GM18507 (cell line): ENCODE measurements at regions not wholly inside any gene's neighbourhood (a gene's known extent, or its start where the extent isn't known, plus 50 kb on each side); places are given as distances from the start of the nearest gene placed in this dataset.

Source experiments
- DNase-seq: peaks from one replicate; pipeline ENCODE4 v3.0.0; 2011; ENCODE audit warnings: low read depth; ENCODE audit not compliant: insufficient read length; ENCODE audit errors: extremely low spot score
- FAIRE-seq: peaks from 2 replicates; lab custom pipeline; 2011; peaks lifted over from hg19 to GRCh38; lab: Jason Lieb, UNC

DNA sequence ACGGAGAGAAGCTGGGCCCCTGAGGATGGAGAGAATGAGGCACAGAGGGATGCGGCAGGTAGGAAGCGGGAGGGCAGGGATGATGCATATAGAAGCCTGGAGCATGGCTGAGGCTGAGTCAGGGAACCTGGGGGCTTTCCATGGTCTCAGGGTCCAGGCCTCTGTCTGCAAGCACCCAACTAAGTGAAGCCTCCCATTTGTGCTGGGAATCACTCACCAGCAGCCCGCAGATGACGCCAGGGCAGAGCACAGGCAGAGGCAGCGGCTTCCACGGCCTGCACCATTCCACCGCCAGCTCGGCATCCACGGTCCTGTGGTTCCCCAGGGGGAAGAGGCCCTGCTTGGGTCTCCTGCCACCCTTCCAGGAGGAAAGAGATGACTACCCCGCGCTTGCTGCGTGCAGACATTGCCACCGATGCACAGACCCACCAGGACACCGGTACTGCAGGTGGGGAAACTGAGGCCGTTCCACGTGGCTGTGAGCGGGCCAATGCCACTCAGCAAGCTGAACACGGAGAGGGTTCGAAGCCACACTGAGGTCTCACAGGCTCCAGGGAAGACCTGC lies 75.5 kb downstream of the NCOR2 start:
- no peak for DNase-seq
- FAIRE-seq = no peak

DNA sequence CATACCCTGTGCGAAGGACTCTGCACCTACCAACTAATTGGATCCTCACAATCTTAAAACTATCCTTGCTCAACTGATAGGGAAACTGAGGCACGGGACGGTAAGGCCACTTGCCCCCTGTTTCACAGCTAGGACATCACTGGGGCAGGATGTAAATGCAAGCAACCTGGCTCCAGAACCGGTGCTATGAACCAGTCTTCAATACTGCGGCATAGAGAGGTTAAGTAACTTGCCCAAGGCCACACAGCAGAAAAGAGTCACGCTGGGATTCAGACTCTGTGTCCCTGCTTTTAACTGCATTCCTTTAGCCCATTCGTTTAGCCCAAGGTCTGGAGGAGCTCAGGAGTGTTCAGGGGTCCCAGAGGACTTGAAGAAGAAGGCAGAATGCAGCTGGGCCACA lies 76.1 kb downstream of the NCOR2 start:
- FAIRE-seq (no peak), DNase-seq (no peak)

DNA sequence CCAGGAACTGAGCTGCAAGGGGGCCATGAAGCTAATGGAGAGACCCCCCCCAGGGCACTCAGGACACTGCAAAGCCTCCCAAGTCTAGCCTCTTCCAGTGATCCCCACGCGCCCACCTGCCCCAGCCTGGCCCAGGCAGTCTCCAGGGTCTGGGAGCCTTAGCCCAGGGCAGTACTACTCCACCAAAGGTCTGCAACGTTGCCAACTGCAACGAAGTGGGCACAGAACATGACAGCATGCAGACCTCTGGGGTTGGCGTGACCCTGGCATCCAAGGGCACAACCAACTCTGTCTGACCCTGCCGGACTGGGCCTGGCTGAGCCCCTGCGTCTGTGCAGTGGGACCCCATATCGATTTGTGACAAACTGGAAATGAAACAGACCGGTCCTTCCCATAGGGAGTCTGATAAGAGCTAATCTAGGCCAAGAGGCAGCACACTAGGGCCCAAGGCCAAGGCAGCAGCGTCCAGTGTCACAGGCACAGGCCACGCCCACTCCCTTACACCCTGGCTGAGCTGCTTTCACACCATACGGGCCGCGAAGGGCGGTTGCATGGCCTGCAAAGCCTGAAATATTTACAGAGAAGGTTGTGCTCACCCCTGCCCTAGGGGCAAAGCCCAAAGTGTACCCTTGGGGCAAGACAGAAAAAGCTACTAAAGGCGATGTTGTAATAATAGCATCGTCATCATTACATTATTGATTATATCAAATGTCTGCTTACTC lies 76.7 kb downstream of the NCOR2 start:
- FAIRE-seq = no peak
- no peak for DNase-seq

DNA sequence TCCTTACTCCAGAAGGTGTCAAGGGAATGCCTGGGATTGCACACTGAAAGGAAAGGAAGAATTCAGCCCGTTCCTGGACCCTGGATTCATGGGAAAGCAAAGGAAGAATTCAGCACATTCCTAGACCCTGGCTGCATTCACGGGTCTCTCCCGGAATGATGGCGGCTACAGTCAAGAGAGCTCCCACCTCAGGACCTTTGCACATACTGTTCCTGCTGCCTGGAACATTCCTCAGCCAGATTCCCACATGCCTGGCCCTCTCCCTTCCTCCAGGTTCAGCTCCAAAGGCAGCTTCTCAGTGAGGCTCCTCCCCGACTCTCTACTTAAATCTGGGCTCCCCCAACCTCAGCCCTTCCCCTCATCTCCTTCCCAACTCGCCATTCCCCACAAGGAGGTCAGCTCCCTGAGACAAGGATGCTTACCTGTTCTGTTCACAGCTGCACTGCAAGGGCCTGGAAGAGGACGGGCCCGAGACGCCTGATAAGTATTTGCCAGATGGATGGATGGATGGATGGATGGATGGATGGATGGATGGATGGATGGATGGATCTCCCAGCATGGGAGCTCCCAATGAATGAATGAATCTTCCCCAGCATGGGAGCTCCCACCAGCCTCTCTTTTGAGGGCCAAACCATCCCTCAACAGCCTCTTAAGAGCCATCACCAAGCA lies 77.4 kb downstream of the NCOR2 start:
- DNase-seq (no peak), FAIRE-seq (no peak)

DNA sequence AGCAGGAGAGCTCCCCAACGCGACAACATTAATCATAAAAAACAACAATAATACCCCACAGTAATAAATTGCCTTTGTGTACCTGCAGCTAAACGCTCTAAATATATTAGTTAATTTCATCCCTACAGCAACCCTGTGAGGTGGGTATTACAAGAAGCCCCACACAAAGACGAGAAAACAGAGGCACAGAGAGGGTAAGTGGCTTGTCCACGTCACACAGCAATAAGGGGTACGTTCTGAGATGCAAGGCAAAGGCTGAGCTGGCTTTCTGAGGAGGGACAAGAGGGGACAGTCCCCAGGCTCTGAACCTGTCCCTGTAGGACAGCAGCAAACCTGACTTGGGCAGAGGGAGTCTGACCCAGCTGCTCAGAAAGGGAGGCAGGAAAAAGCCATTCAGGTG lies 78.2 kb downstream of the NCOR2 start:
- DNase-seq = no peak
- no peak for FAIRE-seq

DNA sequence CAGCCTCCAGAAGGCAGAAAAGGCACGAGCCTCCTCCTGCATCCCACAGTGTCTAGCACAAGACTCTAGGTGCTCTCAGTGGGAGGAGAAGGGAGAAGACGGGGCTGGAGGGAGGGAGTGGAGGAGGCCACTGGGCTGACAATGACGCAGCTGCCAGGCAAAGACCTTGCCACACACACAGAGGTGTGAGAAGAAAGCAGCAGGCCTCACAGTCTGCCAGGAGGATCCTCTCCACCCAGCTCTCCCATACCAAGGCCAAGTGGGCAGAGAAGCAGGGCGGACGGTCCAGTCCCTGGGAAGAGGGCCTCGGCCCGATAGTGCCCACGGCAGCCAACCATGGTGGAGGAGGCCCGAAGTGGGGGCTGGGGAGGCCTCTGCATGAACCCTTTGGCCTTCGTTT lies 78.9 kb downstream of the NCOR2 start:
- no peak for FAIRE-seq
- DNase-seq = no peak

DNA sequence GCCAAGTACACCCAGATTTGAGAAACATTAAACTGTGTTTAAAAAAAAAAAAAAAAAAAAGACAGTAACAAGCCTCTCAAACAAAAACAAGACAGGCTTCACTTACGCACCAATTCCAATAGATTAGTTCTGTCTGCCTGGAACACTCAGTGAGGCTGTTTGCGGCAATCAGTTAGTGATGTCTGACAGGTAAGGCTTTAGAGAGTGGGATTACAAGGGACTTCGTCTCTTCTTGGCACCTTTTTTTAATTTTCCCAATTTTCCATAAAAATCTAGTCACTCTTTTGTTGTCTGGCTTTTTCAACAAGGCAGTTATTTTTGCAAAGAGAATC lies 79.6 kb downstream of the NCOR2 start:
- DNase-seq (no peak), FAIRE-seq (no peak)

DNA sequence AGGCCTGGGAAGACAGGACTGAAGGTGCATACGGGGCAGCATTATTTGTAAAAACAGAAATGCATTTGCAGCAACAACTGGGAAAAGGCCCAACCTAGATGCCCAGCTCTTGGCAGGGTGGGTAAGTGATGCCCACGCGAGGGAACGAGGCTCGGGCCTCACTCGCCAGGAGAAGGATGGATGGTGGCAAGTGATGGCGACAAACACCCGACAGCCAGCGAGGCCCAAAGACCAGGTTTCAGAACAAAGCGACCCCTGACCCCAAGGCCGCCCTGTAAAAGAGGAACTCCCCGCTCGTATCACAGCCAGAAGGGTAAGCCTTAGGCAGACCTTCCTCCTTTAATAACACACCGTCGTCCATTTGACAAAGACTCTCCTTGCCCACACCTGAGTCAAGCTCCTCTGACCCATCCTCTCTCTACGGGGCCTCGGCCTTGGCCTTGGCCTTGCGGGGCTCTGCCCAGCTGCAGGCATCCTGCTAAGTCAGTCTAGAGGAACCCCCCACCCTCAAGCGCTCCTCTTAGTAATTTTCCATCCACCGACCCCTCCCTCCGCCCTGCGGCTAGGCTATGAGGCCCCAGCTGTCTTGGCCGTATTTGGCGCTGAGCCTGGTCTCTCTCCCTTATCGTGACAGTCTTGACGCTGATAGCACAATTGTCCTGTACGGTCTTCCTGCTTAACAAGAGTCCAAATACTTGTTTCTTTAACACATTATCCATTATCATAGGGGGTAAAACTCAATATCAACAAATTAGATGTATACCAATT lies 80.2 kb downstream of the NCOR2 start:
- no peak for DNase-seq
- FAIRE-seq = no peak

DNA sequence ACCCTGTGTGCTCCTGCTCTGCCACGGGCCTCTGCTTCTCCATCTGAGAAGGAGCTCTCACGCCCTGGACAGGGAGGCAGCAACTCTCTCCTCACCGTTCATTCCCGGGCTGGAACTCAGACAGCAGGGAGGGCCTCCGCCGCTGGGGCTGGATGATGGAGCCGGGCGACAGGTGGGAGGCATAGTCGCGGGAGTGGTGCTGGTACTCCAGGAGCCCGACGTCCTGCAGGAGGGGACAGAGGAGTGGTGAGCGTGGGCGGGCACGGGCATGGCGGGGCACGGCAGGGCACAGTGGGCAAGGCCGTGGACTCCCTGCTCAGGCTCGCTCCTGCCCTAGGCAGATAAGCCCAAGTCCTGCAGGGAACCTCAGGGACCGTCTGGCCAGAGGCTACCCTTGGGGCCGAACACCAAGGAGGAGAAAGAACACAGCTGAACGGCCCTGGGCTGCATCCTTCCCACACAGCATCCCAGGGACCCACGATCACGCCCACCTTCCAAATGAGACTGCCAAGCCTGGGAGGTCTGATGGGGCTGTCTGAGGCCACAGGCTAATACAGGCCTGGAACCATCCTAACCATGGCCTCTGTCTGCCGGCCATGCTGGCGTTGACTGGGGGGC lies 81.0 kb downstream of the NCOR2 start:
- DNase-seq = no peak
- FAIRE-seq = no peak

DNA sequence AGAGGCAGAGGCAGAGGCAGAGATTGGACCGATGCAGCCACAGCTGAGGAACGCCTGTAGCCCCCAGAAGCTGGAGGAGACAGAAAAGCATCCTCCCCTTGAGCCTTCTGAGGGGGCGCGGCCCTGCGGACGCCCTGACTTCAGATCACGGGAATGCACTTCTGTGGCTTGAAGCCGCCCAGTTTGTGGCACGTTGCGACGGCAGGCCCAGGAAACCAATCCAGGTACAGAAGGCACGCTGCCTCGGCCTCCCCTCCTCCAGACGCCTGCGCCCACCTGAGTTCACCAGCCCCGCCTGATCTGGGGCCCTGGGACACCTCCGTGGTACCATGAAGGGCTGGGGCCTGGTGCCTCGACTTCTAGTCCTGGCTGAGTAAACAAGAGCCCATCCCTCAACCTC lies 82.0 kb downstream of the NCOR2 start:
- FAIRE-seq (no peak), DNase-seq (no peak)

DNA sequence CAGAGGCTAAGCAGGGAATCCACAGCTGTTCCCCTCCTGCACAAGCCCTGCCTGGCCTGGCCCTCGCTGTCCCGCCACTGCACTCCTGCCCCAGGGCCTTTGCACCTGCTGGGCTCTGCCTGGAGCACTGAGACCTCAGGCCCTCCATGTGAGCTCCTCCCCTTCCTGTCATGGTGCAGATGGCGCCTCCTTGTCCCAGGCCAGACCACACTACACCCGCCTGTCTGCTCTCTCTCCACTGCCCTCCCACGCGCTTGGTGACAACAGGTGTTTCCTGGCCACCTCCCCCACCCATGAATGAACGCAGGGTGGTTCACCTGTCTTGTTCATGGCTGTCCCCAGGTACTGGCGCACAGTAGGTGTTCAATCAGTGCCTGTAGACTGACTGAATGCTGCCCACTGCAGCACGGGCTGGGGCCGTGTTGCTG lies 82.9 kb downstream of the NCOR2 start:
- FAIRE-seq (peak; percentile 83), DNase-seq (no peak)

DNA sequence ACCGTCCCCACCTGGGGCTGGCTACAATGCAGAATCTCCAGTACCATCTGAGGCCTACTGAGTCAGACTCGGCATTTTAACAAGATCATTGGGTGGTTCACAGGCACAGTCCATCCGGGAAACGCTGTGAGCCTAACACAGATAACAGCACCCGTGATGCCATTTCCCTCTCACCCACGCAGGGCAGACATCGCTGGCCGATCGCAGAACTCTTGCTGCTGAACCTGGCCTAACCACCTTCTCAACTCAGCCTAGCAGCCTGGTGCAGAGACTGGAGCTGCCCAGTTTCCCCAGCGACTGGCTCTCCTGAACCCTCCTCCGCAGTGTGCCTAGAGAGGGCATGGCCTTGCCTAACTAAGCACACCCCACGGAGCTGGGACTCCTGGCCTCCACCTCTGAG lies 83.3 kb downstream of the NCOR2 start:
- DNase-seq (no peak), FAIRE-seq (no peak)

DNA sequence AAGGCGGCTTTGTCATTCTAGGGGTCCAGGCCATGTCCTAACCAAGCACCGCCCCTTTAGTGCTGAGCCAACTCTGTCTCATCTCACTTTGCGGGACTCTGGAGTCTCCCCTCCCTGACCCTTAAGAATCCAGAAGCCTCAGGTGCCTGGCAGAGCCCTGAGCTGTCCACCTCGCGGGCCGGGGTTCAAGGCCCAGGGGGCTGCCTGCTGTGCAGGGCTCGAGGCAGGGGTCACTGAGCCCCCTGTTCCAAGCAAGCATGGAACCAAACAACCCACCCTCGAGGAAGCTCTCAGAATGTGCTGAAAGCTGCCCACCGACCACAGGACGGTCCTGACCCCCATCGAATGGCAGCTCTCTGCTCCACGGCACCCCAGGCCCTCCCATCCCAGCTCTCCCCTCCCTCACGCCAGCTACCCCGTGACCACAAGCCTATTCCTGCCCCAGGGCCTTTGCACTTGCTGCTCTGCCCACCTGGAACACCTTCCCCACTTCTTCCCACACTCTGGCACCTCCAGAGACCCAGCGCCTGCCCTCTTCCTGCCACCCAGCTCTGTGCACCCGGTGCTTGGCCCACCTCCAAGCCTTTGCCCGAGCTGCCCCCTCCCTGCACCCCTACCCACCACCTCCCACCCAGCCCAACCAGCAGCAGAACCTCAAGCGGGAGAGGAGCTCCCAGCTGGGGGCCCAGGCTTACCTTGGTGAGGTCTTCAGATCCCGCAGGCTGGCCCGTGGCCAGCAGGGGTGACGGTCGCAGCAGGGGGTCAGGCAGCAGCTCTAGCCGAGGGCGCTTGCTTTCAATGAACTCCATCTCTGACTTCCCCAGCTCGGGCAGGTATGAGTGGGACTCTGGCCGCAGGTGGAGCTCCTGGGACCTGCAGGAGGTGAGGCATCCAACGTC lies 84.3 kb downstream of the NCOR2 start:
- FAIRE-seq (no peak), DNase-seq (no peak)

DNA sequence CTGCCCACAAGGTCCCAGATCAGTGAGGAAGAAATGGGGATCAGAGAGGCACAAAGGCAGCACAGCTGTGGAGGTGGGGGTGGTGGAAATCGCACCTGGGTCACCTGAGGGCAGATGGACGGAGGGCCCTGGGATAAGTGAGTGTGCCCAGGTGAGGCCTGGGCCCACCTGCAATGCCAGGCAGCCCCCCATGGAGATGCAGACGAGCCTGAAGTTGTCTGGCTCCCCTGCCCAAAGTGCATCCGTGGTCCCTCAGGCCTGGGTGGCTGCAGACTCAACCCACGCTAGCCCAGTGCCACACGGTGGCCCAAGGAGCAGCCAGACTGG lies 84.9 kb downstream of the NCOR2 start:
- DNase-seq = no peak
- no peak for FAIRE-seq

DNA sequence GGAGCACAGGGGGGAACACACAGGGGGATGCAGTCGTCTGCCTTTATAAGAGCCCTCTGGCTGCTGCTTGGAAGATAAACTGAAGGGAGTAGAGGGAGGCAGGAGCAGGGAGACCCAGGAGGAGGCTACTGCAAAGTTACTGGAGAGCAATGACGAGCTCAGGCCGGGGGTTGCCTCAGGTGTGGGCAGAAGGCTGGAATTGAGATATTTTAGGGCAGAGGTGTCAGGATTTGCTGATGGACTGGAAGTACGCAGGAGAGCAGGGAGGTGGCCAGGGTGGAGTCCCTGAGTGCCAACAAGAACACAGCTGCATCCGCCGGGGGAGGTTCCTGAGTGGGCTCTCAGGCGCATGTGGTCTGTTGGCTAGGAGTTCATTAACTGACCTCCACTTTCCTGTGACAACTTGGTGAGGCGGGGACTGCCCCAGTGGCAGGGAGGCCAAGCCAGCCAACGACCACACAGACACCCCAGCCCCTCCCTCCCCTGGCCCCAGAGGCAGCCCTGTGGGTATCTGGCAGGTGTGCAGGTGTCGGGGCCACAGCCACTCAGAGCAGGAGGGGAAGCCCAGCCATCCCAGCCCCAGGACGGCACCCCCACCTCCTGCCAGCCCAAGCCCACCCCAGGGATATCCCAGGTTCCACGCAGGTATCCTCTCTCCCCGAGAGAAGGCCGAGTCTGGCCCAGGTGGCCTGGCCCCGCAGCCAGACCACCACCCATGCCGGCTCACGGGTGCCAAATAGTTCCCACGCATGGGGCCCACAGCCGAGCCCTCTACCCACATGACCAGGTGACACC lies 85.4 kb downstream of the NCOR2 start:
- FAIRE-seq (peak; percentile 90), DNase-seq (no peak)

DNA sequence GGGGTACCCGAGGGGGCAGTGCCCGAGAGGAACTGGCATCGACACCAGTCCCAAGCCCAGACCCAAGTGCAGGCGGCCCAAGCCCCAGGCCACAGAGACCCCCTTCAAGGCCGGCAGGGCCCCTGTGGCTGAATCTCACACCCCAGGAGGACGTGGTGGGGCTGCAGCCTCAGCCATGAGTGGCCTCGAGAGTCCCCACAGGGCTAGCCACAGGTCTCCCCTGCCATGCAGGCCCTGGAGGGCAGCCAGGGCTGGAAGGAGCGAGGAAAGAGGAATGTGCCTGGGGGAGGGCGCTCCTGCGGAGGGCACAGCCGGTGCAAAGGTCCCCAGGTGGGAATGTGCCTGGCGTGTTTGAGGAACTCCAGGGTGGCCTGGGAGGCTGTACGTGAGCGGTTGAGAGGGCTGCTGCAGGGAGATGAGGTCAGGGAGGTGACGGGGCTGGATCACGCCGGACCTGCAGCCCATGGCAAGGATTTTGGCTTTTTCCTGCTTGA lies 86.1 kb downstream of the NCOR2 start:
- FAIRE-seq (no peak), DNase-seq (no peak)

DNA sequence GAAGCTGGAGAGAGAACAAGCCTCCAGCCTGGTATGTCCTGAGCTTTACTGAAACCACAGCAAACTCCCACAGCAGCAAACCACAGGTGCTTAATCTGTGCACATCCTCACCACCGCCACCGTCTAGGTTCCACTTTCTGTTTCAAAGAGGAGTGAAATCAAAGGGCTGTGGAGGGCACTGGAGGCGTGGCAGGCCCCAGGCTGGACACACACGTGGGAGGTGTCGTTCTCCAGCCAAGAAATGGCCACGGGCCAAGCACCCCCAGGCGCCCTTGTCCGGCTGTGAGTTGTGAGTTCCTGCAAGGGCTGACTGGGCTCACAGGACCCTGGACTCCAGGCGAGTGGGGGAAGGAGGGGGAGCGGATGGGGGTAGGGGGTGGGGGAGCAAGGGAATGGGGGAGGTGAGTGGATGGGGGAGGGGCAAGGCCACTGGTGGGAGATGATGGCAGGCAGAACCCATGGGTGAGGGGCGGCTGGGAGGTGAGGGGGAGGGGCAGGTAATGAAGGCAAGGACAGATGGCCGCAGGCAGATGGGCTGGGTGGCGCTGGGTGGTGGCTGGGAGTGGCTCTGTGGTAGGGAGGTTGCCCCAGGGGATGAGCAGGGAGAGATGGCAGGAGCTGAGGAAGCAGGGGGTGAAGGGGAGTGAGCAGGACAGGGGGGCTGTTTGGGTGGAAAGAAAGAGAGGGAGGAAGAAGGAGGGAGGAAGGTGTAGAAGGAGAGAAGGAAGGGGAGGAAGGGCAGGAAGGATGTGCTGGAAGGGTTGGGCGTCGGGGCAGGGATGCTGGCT lies 86.7 kb downstream of the NCOR2 start:
- DNase-seq = peak; percentile 77
- peak; percentile 99 for FAIRE-seq
